ENCODE measurements at regions not wholly inside any gene's neighbourhood (a gene's known extent, or its start where the extent isn't known, plus 50 kb on each side); places are given as distances from the start of the nearest gene placed in this dataset.

DNA sequence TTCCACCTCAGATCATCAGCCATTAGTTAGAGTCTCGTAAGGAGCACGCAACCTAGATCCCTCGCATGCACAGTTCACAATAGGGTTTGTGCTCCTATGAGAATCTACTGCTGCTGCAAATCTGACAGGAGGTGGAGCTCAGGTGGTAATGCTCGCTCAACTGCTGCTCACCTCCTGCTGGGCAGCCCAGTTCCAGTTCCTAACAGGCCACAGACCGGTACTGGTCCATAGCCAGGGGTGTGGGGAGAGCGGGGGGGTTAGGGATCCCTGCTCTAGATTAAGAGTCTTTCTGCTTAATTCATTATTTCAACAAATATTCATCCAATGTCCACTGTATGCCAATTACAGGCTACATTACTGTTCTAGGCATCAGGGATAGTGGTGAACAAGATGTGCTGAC lies 170.4 kb upstream of the KBTBD8 start (continued):
- TF ChIP-seq E2F3 (CRISPR knock-in tag; IDR thresholded peaks at IDR 0.05) (no peak), GATAD2A (IDR thresholded peaks at IDR 0.05) (no peak), ILK (tag; IDR thresholded peaks at IDR 0.05; ENCODE audit: borderline replicate concordance, low read depth) (no peak)

GRCh38 chr3:66828303-66828702 lies 169.8 kb upstream of the KBTBD8 start:
- Histone ChIP-seq H3K27me3 (ENCODE audit: control insufficient read depth in 2 of 2, insufficient read depth in 2 of 2, low read length in 2 of 2) (no peaks in the 10 kb centered on the region), H3K36me3 (ENCODE audit: control insufficient read depth, insufficient read depth, low read length) (no peaks in the 10 kb centered on the region), H3K9me3 (replicated peaks; ENCODE audit: control insufficient read depth, insufficient read depth, low read depth, low read length) (no peaks in the 10 kb centered on the region), H3K9ac (ENCODE audit: insufficient read depth in 1 of 2, low read depth in 2 of 2, low read length in 2 of 2) (no peak overlapping the region), H3K79me2 (ENCODE audit: control insufficient read depth, insufficient read depth, low read length) (no peaks in the 10 kb centered on the region), H3K9me1 (ENCODE audit: control insufficient read depth, insufficient read depth, low read length) (no peaks in the 10 kb centered on the region), H3K4me1 (replicated peaks in 1 of 2; ENCODE audit: control insufficient read depth in 2 of 2, insufficient read depth in 2 of 2, low read length in 2 of 2) (no peaks in the 10 kb centered on the region), H3K27ac (ENCODE audit: extremely low read depth, low read depth, low read length) (no peak overlapping the region), H4K20me1 (replicated peaks; ENCODE audit: control insufficient read depth, insufficient read depth, low read length) (no peaks in the 10 kb centered on the region), H3K4me2 (ENCODE audit: insufficient read depth, low read length) (no peak overlapping the region), H2AFZ (ENCODE audit: low read depth, low read length) (no peak overlapping the region), H3K4me3 (no peak overlapping the region)
- DNase-seq (ENCODE audit: extremely low read depth in 1 of 4, low spot score in 3 of 4) = no peak
- TF ChIP-seq ESRRA (IDR thresholded peaks at IDR 0.05; ENCODE audit: borderline replicate concordance, low read depth) (no peak), ZFP30 (CRISPR knock-in tag; IDR thresholded peaks at IDR 0.05; ENCODE audit: borderline replicate concordance) (no peak), HDAC3 (IDR thresholded peaks at IDR 0.05; ENCODE audit: borderline replicate concordance, partially characterized antibody) (no peak), POLR2G (IDR thresholded peaks at IDR 0.05; ENCODE audit: low read depth, low read length) (no peak), POLR2AphosphoS5 (IDR thresholded peaks at IDR 0.05; ENCODE audit: control insufficient read depth, insufficient read depth, low read depth, low read length) (no peak), ZNF592 (IDR thresholded peaks at IDR 0.05) (no peak)
- TF ChIP-seq, protein P1, sequence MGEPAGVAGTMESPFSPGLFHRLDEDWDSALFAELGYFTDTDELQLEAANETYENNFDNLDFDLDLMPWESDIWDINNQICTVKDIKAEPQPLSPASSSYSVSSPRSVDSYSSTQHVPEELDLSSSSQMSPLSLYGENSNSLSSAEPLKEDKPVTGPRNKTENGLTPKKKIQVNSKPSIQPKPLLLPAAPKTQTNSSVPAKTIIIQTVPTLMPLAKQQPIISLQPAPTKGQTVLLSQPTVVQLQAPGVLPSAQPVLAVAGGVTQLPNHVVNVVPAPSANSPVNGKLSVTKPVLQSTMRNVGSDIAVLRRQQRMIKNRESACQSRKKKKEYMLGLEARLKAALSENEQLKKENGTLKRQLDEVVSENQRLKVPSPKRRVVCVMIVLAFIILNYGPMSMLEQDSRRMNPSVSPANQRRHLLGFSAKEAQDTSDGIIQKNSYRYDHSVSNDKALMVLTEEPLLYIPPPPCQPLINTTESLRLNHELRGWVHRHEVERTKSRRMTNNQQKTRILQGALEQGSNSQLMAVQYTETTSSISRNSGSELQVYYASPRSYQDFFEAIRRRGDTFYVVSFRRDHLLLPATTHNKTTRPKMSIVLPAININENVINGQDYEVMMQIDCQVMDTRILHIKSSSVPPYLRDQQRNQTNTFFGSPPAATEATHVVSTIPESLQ (CRISPR knock-in tag; IDR thresholded peaks at IDR 0.05) = no peak
- in situ Hi-C loops (cut with MboI) = loop anchor here (10.0 kb wide), 1 partner anchor 424 kb away; no protein-coding TSS in a partner anchor
- intact Hi-C loops (cut with micrococcal nuclease) = no loop called here
- no peak for FAIRE-seq
- BruUV-seq (replicated peaks) = no TSS peak
- POLR2A ChIA-PET = no interaction called here
- CTCF ChIA-PET (ENCODE audit: low intra/inter-chr PET ratio) = no interaction called here
- WGBS (ENCODE audit: insufficient coverage, low coverage, missing lambda C conversion rate) = 0% methylated on average over 1 of the region's 1 CpG
- ATAC-seq = no peak
